HEK293 (cell line): ENCODE measurements at regions not wholly inside any gene's neighbourhood (a gene's known extent, or its start where the extent isn't known, plus 50 kb on each side); places are given as distances from the start of the nearest gene placed in this dataset.

Experiments
- CTCF ChIA-PET: fragments of 350-600 bp; formaldehyde crosslinking; extraction: SDS; loops from one replicate; lab custom pipeline; 2021; ENCODE audit warnings: antibody characterized with exemption; lab: Yijun Ruan, JAX
- POLR2A ChIA-PET: fragments of 300-600 bp; formaldehyde crosslinking; extraction: SDS; loops from one replicate; lab custom pipeline; 2020; ENCODE audit warnings: antibody characterized with exemption, inconsistent platforms; lab: Yijun Ruan, JAX
- H3K27ac ChIP-seq: fragments of 200-500 bp; sonication (Bioruptor generic); 2 replicates; pipeline ENCODE4 v1.5.1; 2014; ENCODE audit warnings: low read depth, low read length, control low read depth, inconsistent platforms; ENCODE audit errors: extremely low read depth
- H3K36me3 ChIP-seq, 2 experiments: fragments of 200-500 bp in 1 of 2; sonication (Bioruptor generic) in 1 of 2; 1 replicate in 1 of 2; 2 replicates in 1 of 2; pipeline ENCODE4 v1.5.1; 2014 to 2017; ENCODE audit warnings: inconsistent platforms in 2 of 2, low read length in 2 of 2; ENCODE audit not compliant: control insufficient read depth in 2 of 2, insufficient read depth in 1 of 2
- H3K4me1 ChIP-seq: fragments of 200-500 bp; sonication (Bioruptor generic); 2 replicates; pipeline ENCODE4 v1.5.1; 2014; ENCODE audit warnings: mild to moderate bottlenecking, low read length, inconsistent platforms; ENCODE audit not compliant: control insufficient read depth, insufficient read depth
- H3K4me3 ChIP-seq: 2 replicates; pipeline ENCODE4 v1.5.1; 2011; ENCODE audit warnings: low read depth, mild to moderate bottlenecking, control low read depth, low read length, moderate library complexity
- H3K9me3 ChIP-seq: fragments of 200-500 bp; sonication (Bioruptor generic); 2 replicates; pipeline ENCODE4 v1.5.1; 2014; ENCODE audit warnings: low read depth, low read length, inconsistent platforms; ENCODE audit not compliant: control insufficient read depth, insufficient read depth
- ATF2 ChIP-seq: fragments of 450-650 bp; formaldehyde crosslinking; IDR thresholded peaks from 2 replicates; pipeline ENCODE4 v1.5.1; 2016; ENCODE audit warnings: missing biosample characterization, missing genetic modification characterization, low read depth
- KLF1 ChIP-seq: fragments of 450-650 bp; formaldehyde crosslinking; IDR thresholded peaks from 2 replicates; pipeline ENCODE4 v1.5.1; 2016; ENCODE audit warnings: missing biosample characterization, missing genetic modification characterization
- KLF10 ChIP-seq: fragments of 450-650 bp; IDR thresholded peaks from 2 replicates; pipeline ENCODE4 v1.5.1; 2018; ENCODE audit warnings: missing biosample characterization, mild to moderate bottlenecking, missing genetic modification characterization
- MEIS1 ChIP-seq: sonication (generic); formaldehyde crosslinking; IDR thresholded peaks from 2 replicates; pipeline ENCODE4 v1.8.1; 2022; ENCODE audit warnings: missing genetic modification reagents, mild to moderate bottlenecking, borderline replicate concordance
- PRDM2 ChIP-seq: fragments of 450-650 bp; formaldehyde crosslinking; IDR thresholded peaks from 2 replicates; pipeline ENCODE4 v1.5.1; 2016; ENCODE audit warnings: missing biosample characterization, missing genetic modification characterization, borderline replicate concordance
- SETDB1 ChIP-seq: IDR thresholded peaks from one replicate; pipeline ENCODE4 v1.6.1; 2017; ENCODE audit warnings: mild to moderate bottlenecking, low read length, moderate library complexity, mixed read lengths; ENCODE audit not compliant: insufficient read length
- ZNF274 ChIP-seq, 2 experiments: fragments of 200-500 bp in 1 of 2; fragments of 450-650 bp in 1 of 2; sonication (Bioruptor generic) in 1 of 2; formaldehyde crosslinking in 1 of 2; IDR thresholded peaks; 2 replicates each; pipeline versions ENCODE4 v1.5.1 to v1.6.1; 2014 to 2016; ENCODE audit warnings: borderline replicate concordance in 1 of 2, inconsistent platforms in 1 of 2, low read length in 1 of 2, missing biosample characterization in 1 of 2, missing genetic modification characterization in 1 of 2
- ZNF311 ChIP-seq: fragments of 450-650 bp; formaldehyde crosslinking; IDR thresholded peaks from 2 replicates; pipeline ENCODE4 v1.5.1; 2017; ENCODE audit warnings: missing biosample characterization, missing genetic modification characterization, borderline replicate concordance
- ZNF324 ChIP-seq: fragments of 450-650 bp; formaldehyde crosslinking; IDR thresholded peaks from 2 replicates; pipeline ENCODE4 v1.5.1; 2016; ENCODE audit warnings: missing biosample characterization, missing genetic modification characterization
- ZNF335 ChIP-seq: fragments of 450-650 bp; formaldehyde crosslinking; conservative IDR thresholded peaks from 2 replicates; pipeline ENCODE4 v1.5.1; 2016; ENCODE audit warnings: missing biosample characterization, missing genetic modification characterization
- ZNF488 ChIP-seq: fragments of 450-650 bp; formaldehyde crosslinking; IDR thresholded peaks from 2 replicates; pipeline ENCODE4 v1.5.1; 2016; ENCODE audit warnings: missing biosample characterization, missing genetic modification characterization
- ZNF518A ChIP-seq: fragments of 450-650 bp; formaldehyde crosslinking; conservative IDR thresholded peaks from 2 replicates; pipeline ENCODE4 v1.5.1; 2016; ENCODE audit warnings: low read depth, missing biosample characterization, missing genetic modification characterization
- ZNF544 ChIP-seq: fragments of 450-650 bp; formaldehyde crosslinking; IDR thresholded peaks from 2 replicates; pipeline ENCODE4 v1.5.0; 2017; ENCODE audit warnings: missing biosample characterization, missing genetic modification characterization
- ZNF623 ChIP-seq: fragments of 450-650 bp; formaldehyde crosslinking; IDR thresholded peaks from 2 replicates; pipeline ENCODE4 v1.5.1; 2016; ENCODE audit warnings: missing biosample characterization, missing genetic modification characterization
- ZNF792 ChIP-seq: fragments of 450-650 bp; formaldehyde crosslinking; IDR thresholded peaks from 2 replicates; pipeline ENCODE4 v1.5.1; 2016; ENCODE audit warnings: missing biosample characterization, missing genetic modification characterization

- no peaks in the 10 kb centered on the region for H3K36me3 ChIP-seq
- H3K9me3 ChIP-seq: no peaks in the 10 kb centered on the region
- H3K27ac ChIP-seq: no peak overlapping the region
- H3K4me1 ChIP-seq: no peaks in the 10 kb centered on the region
- POLR2A ChIA-PET: no interaction called here
- CTCF ChIA-PET: no interaction called here
- H3K4me3 ChIP-seq: no peak overlapping the region
- no peak for TF ChIP-seq PRDM2
- TF ChIP-seq KLF1: no peak
These were observed 501.3 kb upstream of the AADAT start for GRCh38 chr4:170591076-170591475.

GRCh38 chr4:170589597-170590191 is 499.9 kb upstream of the AADAT start:
- Histone ChIP-seq H3K27ac (no peak overlapping the region), H3K36me3 (no peaks in the 10 kb centered on the region), H3K4me3 (no peak overlapping the region)
- POLR2A ChIA-PET: no interaction called here
- no peak for TF ChIP-seq MEIS1 (CRISPR knock-in tag)
- no peak for TF ChIP-seq ZNF518A (tag by site-specific recombination)
- TF ChIP-seq, all 188 proteins: peak for 0
- no peaks in the 10 kb centered on the region for H3K9me3 ChIP-seq
- no peaks in the 10 kb centered on the region for H3K4me1 ChIP-seq
- CTCF ChIA-PET: interaction anchor here (1.3 kb wide), 1 partner anchor 264 kb away, joined by 3 read pairs; no protein-coding TSS in a partner anchor

GRCh38 chr4:170581969-170582368 is 492.2 kb upstream of the AADAT start:
- ChIA-PET CTCF (interaction anchor here (0.5 kb wide), 1 partner anchor 159 kb away, joined by 3 read pairs; no protein-coding TSS in a partner anchor), POLR2A (no interaction called here)
- no peaks in the 10 kb centered on the region for H3K36me3 ChIP-seq
- H3K4me1 ChIP-seq: no peaks in the 10 kb centered on the region
- no peak overlapping the region for H3K27ac ChIP-seq
- no peak overlapping the region for H3K4me3 ChIP-seq
- no peaks in the 10 kb centered on the region for H3K9me3 ChIP-seq
- TF ChIP-seq ZNF324 (tag by site-specific recombination) (no peak), ZNF274 (IDR thresholded peaks at IDR 0.05; ENCODE audit: low read length) (no peak), ZNF274 (tag by site-specific recombination; IDR thresholded peaks at IDR 0.05; ENCODE audit: borderline replicate concordance) (no peak), ZNF792 (tag by site-specific recombination) (no peak), ZNF488 (tag by site-specific recombination) (no peak), ZNF335 (tag by site-specific recombination) (no peak), ATF2 (tag by site-specific recombination) (no peak), KLF10 (tag by site-specific recombination) (no peak), ZNF623 (tag by site-specific recombination) (no peak), ZNF544 (no peak), SETDB1 (no peak), ZNF311 (no peak)
